AG08396 (cell line): ENCODE measurements at regions not wholly inside any gene's neighbourhood (a gene's known extent, or its start where the extent isn't known, plus 50 kb on each side); places are given as distances from the start of the nearest gene placed in this dataset.
"Not testable (repeated sequence)": the region's sequence is repeated elsewhere in the genome, so short reads cannot be mapped to it uniquely, and the experiment has no call there.

ENCODE experiments used
- DNase-seq: peaks from one replicate; pipeline ENCODE4 v3.0.0; 2012; ENCODE audit warnings: low spot score, mixed read lengths

- no peak for DNase-seq
Measured at GRCh38 chr6:71203206-71203605, 85.4 kb upstream of the OGFRL1 start.

DNA sequence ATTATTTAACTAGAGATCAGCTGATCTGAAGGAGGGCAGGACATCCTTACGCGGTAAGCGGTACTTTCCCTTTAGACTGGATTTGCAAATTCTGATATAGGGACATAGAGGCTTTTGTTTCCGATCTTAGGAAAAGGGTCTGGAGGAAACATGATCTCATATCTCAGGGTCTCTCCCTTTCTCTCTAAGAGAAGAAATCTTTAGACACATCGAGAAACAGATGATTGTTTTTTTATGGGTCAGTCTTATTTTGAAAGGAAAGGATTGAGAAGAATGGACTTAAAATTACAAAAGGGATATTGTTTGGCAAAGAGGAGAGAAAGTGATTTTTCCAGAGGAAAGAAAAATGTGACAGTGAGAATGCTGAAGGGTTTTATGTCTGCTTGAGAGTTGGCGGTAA, 83.9 kb upstream of the OGFRL1 start:
- DNase-seq: no peak

- DNase-seq: no peak
Measured at GRCh38 chr6:71205336-71205956, 83.2 kb upstream of the OGFRL1 start.

DNA sequence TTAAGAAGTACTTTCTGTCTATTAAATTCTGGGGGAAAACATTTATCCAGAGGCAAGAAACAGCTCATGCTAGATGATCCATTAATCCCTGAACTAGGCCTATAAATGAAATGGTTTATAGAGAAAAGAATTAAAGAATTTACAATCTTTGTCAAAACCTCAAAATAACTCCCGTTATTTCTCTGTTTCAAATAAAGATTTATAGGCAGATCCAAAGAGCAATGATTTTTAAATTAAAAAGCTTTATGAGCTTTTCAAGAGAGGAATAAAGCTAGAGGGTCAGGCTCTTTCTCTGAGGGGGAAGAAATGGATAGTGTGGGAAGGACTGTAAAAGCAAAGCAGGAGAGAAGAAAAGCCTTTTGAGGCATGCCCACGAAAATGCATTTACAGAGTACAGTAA, 82.5 kb upstream of the OGFRL1 start:
- DNase-seq: no peak

DNA sequence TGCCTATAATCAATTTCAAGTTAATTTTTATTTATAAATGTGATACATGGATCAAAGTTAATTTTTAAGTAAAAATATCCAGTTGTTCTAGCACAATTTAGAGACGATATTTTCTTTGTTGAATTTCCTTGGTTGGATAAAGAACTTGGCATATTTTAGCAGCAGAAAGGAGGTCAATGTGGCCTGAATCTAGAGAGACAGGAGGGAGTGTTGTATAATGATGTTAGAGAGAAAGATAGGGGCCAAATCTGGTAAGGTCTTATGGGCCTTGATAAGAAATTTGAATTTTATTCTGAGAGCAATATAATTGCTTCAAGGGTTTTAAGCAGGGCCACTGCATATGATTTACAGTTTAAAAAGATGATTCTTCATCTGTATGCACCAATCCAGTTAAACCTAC, 79.4 kb upstream of the OGFRL1 start:
- DNase-seq: no peak

GRCh38 chr6:71209626-71210025, 79.0 kb upstream of the OGFRL1 start:
- no peak for DNase-seq

GRCh38 chr6:71211799-71212198, 76.8 kb upstream of the OGFRL1 start:
- no peak for DNase-seq

DNA sequence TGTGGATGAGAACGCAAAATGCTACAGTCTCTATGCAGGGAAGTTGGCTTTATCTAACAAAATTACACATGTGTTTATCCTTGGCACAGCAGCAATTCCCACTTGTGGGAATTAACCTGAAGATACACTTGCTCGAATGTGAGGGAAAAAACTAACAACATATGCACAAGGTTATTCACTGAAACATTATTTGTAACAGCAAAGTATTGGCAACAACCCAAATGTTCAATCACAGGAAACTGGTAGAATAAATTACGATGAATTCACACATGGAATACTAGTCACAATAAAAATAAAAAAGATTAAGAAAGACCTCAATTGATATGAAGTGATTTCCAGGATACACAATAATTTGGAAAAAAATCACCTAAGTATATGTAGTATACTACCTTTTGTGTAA, 68.1 kb upstream of the OGFRL1 start:
- DNase-seq: no peak

DNA sequence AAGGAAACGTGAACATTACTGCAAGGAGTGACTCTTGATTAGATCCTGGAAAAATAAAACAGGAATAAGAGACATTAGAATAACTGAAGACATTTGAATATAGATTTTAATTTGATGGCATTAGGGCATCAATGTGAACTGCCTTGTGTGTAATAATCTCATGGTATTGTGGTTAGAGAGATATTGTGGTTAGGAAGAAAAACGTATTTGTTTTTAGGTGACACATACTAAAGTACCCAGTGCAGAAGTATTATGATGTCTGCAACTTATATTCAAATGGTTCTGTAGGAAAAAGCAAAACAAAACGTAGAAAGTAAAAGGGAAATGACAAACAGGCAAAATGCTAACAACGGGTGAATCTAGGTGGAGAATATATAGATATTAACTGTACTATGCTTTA, 65.9 kb upstream of the OGFRL1 start:
- no peak for DNase-seq

DNA sequence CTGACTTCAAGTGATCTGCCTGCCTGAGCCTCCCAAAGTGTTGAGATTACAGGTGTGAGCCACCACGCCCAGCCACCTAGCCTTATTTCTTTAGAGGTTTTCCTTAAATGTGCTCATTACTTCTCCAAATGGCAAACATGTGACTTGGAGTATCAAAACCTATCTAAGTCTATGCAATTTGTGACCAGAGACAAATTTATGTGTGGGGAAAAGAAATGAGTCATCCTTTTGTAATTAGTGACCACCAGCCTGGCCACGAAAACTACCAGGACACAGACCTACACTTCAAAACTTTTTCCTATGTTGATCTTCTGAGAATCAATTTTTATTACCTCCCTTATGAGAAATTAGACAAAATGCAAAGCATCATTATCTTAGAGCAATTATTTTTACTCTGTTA, 64.6 kb upstream of the OGFRL1 start:
- DNase-seq: no peak

DNA sequence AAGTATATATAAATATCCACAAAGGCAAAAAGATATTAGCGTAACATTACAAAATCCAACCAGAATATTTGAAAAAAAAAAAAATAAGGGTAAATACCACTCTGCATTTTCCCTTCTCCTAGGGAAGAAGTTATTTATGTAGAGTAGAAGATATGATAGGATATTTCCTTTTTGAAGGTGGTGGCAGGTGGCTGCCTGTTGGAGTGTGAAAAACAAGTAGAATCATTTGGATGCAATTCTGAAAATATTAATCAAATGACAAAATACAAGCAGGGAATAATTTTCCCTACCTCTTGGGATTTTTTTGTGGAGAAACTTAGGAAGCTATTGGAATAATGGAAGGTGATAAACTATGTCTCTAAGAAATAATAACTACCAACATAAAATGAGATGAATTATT, 62.5 kb upstream of the OGFRL1 start:
- no peak for DNase-seq

GRCh38 chr6:71228461-71229041, 60.1 kb upstream of the OGFRL1 start:
- peak; percentile 33 for DNase-seq

DNA sequence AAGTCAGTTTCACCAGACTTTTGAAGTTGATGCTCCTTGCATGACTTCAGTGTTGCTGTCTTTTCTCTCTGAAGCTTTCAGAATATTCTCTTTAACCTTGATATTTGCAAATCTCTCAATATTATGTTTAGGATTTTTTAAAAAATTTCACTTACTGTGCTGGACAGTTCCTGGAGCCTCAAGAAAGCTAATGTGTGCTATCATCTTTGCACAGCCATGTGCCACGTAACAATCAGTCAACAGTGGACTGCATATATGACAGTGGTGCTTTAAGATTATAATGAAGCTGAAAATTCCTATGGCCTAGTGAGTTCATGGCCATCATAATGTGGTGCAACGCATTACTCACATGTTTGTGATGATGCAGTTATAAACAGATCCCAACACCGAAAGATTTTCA, 59.1 kb upstream of the OGFRL1 start:
- no peak for DNase-seq

DNA sequence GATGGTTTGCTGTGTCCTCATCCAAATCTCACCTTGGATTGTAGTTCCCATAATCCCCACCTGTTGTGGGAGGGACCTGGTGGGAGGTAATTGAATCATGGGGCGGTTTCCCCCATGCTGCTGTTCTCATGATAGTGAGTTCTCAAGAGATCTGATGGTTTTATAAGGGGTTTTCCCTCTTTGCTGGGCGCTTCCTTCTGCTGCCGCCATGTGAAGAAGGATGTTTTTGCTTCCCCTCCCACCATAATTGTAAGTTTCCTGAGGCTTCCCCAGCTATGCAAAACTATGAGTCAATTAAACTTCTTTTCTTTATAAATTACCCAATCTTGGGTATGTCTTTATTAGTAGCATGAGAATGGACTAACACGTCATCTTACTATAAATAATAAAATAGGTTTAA, 55.7 kb upstream of the OGFRL1 start:
- DNase-seq: not testable (repeated sequence)

- no peak for DNase-seq
Measured at GRCh38 chr6:71236926-71237434, 51.6 kb upstream of the OGFRL1 start.

DNA sequence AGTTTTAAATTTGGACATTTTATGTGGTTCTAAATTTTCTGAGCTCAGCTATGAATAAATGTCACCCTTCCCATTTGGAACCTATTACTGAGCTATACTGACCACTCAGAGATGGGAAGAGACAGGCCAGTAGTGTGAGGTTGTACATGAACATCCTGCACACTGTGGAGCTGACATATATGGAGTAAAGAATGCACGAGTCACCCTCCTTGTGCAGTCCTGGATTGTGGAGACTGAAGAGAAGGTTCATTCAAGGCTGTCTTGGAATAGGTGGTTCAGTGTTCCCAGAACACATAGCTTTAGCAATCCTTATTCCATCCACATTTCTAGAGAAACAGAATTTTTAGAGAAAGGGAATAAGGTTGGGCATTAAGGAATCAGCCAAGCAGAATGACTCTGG, 50.3 kb upstream of the OGFRL1 start:
- peak; percentile 47 for DNase-seq
